A673 (cell line): ENCODE measurements at regions not wholly inside any gene's neighbourhood (a gene's known extent, or its start where the extent isn't known, plus 50 kb on each side); places are given as distances from the start of the nearest gene placed in this dataset.

ENCODE experiments used
- BruUV-seq: library from RNA; stranded (reverse); fragments of 400-500 nt; replicated peaks from 2 replicates; lab custom pipeline; 2021; lab: Mats Ljungman, UMichigan
- CTCF ChIA-PET: fragments of 300-600 bp; sonication (Branson Sonifier 250); formaldehyde crosslinking; loops from one replicate; lab custom pipeline; 2022; ENCODE audit warnings: antibody characterized with exemption; lab: Charles Lee
- POLR2A ChIA-PET: fragments of 300-600 bp; sonication (Branson Sonifier 250); formaldehyde crosslinking; loops from one replicate; lab custom pipeline; 2022; ENCODE audit warnings: antibody characterized with exemption; ENCODE audit not compliant: low non-redundant PET; lab: Charles Lee
- DNase-seq: peaks from one replicate; pipeline ENCODE4 v3.0.0-alpha.2; 2015; ENCODE audit warnings: low spot score
- H3K27ac ChIP-seq: fragments of 200-600 bp; sonication (generic); 2 replicates; pipeline ENCODE4 v1.5.1; 2016; ENCODE audit warnings: mixed run types, low read depth, mild to moderate bottlenecking, mixed read lengths, antibody characterized with exemption, low read length; ENCODE audit not compliant: poor library complexity, severe bottlenecking
- H3K27me3 ChIP-seq: fragments of 200-600 bp; sonication (generic); replicated peaks from 2 replicates; pipeline ENCODE4 v1.6.1; 2017; ENCODE audit warnings: mixed run types, low read depth, mild to moderate bottlenecking, mixed read lengths, antibody characterized with exemption, low read length; ENCODE audit not compliant: insufficient read depth, poor library complexity
- H3K36me3 ChIP-seq: fragments of 200-600 bp; sonication (generic); 2 replicates; pipeline ENCODE4 v1.6.1; 2016; ENCODE audit warnings: mixed run types, mild to moderate bottlenecking, mixed read lengths, antibody characterized with exemption, low read length; ENCODE audit not compliant: insufficient read depth, poor library complexity, severe bottlenecking
- H3K4me1 ChIP-seq: fragments of 200-600 bp; sonication (generic); 2 replicates; pipeline ENCODE4 v1.6.1; 2017; ENCODE audit warnings: mixed run types, mild to moderate bottlenecking, mixed read lengths, antibody characterized with exemption, low read length; ENCODE audit not compliant: insufficient read depth, poor library complexity, severe bottlenecking
- H3K4me3 ChIP-seq: fragments of 200-600 bp; sonication (generic); 2 replicates; pipeline ENCODE4 v1.5.1; 2016; ENCODE audit warnings: low read depth, mixed run types, mild to moderate bottlenecking, mixed read lengths, low read length; ENCODE audit not compliant: poor library complexity, severe bottlenecking
- H3K9me3 ChIP-seq: fragments of 200-600 bp; sonication (generic); 2 replicates; pipeline ENCODE4 v1.6.1; 2016; ENCODE audit warnings: mixed run types, low read depth, mild to moderate bottlenecking, mixed read lengths, antibody characterized with exemption, low read length; ENCODE audit not compliant: poor library complexity, severe bottlenecking
- EZH2 ChIP-seq: fragments of 200-600 bp; sonication (generic); IDR thresholded peaks from 2 replicates; pipeline ENCODE4 v1.6.1; 2017; ENCODE audit warnings: borderline replicate concordance, low read depth, mild to moderate bottlenecking, mixed read lengths, antibody characterized with exemption, low read length; ENCODE audit not compliant: poor library complexity, severe bottlenecking
- intact Hi-C: fragments of 100-400 bp; cut with micrococcal nuclease; formaldehyde crosslinking; loops from one replicate; pipeline ENCODE4 v1.10.0; 2022; ENCODE audit not compliant: unreplicated experiment
- TF ChIP-seq, protein P1 (sequence below): fragments of 300-800, 200-600 bp; sonication (generic); conservative IDR thresholded peaks from 2 replicates; pipeline ENCODE4 v1.5.1; 2017; ENCODE audit warnings: low read depth, mild to moderate bottlenecking, antibody characterized with exemption, low read length, moderate library complexity, mixed read lengths

DNA sequence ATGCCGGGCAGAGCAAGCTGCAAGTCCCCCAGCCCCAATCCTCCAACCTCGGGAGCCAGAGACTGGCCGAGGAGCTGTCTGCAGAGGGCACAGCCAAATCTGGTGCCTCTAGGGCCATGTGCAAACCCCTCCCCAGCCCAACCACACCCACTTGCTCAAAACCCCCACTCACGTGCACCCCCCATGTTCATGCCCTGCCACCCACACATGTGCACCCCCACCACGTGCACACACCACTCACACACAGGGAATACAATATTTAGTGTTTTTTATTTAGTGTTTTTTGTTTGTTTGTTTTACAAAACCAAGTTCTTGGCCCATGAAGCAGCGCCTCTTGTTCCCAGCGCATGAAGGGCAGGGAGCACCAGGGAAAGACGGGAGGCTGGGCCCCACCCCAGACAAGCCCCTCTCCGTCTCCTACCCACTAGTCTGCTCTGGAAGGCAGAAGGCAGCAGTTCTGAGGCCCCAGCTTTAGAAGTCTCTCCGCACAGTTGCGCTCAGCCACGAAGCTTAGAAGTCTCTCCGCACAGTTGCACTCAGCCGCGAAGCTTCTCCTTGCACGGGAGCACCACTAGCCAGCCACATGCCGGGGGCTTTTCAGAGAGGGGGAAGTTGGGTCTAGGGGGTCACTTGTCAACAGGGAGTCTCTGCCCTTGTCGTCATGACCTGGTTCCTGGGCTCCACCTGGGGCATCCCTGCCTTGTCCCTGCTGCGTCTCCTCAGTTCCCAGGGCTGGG lies 276.1 kb upstream of the HDAC4 start:
- BruUV-seq: no TSS peak
- peaks cover 6% of the 10 kb centered on the region for H3K27me3 ChIP-seq
- POLR2A ChIA-PET: no interaction called here
- no peaks in the 10 kb centered on the region for H3K4me1 ChIP-seq
- intact Hi-C loops: no loop called here
- no peak overlapping the region for H3K27ac ChIP-seq
- CTCF ChIA-PET: no interaction called here
- no peak for DNase-seq
- TF ChIP-seq, protein P1, sequence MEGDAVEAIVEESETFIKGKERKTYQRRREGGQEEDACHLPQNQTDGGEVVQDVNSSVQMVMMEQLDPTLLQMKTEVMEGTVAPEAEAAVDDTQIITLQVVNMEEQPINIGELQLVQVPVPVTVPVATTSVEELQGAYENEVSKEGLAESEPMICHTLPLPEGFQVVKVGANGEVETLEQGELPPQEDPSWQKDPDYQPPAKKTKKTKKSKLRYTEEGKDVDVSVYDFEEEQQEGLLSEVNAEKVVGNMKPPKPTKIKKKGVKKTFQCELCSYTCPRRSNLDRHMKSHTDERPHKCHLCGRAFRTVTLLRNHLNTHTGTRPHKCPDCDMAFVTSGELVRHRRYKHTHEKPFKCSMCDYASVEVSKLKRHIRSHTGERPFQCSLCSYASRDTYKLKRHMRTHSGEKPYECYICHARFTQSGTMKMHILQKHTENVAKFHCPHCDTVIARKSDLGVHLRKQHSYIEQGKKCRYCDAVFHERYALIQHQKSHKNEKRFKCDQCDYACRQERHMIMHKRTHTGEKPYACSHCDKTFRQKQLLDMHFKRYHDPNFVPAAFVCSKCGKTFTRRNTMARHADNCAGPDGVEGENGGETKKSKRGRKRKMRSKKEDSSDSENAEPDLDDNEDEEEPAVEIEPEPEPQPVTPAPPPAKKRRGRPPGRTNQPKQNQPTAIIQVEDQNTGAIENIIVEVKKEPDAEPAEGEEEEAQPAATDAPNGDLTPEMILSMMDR: no peak
- no peak for TF ChIP-seq EZH2
- H3K9me3 ChIP-seq: no peaks in the 10 kb centered on the region
- no peak overlapping the region for H3K4me3 ChIP-seq
- H3K36me3 ChIP-seq: no peaks in the 10 kb centered on the region

DNA sequence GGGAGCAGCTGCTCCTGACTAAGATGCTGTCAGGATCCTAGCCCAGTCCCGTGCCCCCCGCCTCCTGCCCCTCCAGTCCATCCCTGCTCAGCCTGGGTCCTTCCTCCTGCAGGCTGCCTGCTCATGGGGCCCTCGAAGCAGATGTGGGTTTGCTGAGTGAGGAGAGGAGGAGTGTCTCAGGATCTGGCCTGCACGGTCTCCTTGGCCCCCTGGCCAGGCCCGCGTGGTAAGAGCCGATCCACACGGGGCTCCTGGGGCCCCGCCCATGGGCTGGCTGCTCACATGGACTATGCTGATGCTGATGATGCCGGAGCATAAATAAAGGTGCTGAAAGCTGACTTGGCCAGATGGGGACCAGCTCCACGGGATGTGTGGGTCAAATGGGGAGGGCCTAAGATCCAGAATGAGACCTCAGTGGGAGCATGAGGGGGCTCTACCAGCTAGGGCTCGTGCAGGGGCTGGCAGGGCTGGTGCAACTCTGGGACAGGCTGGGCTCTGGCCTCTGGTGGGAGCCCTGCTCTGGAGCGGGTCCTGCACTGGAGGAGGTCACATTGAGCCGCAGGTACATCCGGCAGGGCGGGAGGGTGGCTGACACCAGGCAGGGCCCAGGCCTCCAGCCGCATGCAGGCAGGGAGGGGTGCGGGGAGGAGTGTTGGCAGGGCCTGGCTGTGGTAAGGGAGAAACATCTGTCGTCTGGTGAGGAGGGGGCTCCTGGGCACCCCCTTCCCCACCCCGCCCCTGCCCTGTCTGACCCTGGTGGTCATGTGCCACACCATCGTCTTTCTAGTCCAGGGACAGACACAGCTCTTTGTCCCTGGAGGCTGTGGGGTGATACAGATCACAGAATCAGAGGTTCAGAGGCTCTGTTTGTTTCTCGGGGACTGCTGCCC lies 275.3 kb upstream of the HDAC4 start:
- Histone ChIP-seq H3K4me1 (no peaks in the 10 kb centered on the region), H3K4me3 (no peak overlapping the region), H3K27me3 (peaks cover 3% of the 10 kb centered on the region), H3K27ac (no peak overlapping the region), H3K9me3 (no peaks in the 10 kb centered on the region), H3K36me3 (no peaks in the 10 kb centered on the region)
- intact Hi-C loops: no loop called here
- BruUV-seq: no TSS peak
- DNase-seq: no peak
- CTCF ChIA-PET: no interaction called here
- POLR2A ChIA-PET: no interaction called here
- TF ChIP-seq, protein P1: no peak
- TF ChIP-seq EZH2: no peak

DNA sequence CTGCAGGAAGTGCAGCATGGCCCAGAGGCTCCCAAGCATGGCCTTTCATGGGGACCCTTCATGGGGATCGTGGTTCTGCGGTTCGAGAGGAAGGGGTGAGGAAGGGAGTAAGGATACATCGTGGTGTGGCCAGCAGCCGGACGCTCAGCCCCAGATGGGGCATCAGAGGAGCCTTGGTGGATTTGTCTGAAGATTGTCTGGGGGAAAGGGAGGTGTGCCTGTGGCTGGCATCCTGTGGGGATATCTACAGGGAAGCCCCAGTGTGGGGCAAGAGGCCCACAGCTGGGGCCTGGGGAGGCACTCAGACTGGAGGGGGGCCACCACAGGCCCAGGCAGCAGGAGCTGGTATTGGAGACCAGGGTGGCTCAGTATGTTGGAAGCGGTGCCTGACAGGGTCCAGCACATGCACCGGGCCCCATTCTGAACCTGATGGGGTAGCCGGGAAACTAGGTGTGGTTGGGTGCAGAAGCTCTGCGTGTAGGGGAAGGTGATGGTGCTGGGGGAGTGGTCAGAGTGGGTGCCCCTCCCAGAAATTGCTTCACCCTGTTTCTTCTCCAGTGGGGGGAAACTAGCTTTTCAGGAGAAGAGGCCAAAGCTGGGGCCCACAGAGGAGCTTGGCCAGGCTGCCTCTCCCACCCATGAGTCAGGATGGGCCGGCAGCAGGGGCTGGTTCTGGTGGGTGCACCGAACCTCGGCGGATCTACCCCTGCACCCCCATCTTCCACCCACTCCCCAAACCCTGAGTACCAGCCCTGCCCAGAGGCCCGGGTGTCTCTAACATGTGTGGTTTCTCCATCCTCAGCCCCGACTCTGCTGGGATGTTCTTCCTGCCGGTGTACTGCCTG lies 274.4 kb upstream of the HDAC4 start:
- no peaks in the 10 kb centered on the region for H3K9me3 ChIP-seq
- H3K36me3 ChIP-seq: no peaks in the 10 kb centered on the region
- TF ChIP-seq EZH2: no peak
- TF ChIP-seq, protein P1: no peak
- POLR2A ChIA-PET: no interaction called here
- H3K27ac ChIP-seq: no peak overlapping the region
- BruUV-seq: no TSS peak
- peaks cover 3% of the 10 kb centered on the region for H3K27me3 ChIP-seq
- no peak overlapping the region for H3K4me3 ChIP-seq
- H3K4me1 ChIP-seq: no peaks in the 10 kb centered on the region
- CTCF ChIA-PET: no interaction called here
- intact Hi-C loops: no loop called here
- DNase-seq: no peak
